Keratinocyte (primary cell): ENCODE measurements at regions not wholly inside any gene's neighbourhood (a gene's known extent, or its start where the extent isn't known, plus 50 kb on each side); places are given as distances from the start of the nearest gene placed in this dataset.
"Not testable (repeated sequence)": the region's sequence is repeated elsewhere in the genome, so short reads cannot be mapped to it uniquely, and the experiment has no call there.

Experiments used
- DNase-seq: peaks from one replicate; pipeline ENCODE4 v3.0.0-alpha.2; 2011; ENCODE audit warnings: low read depth, missing footprints, low spot score
- FAIRE-seq: peaks from 2 replicates; lab custom pipeline; 2011; peaks lifted over from hg19 to GRCh38; lab: Jason Lieb, UNC
- H2AFZ ChIP-seq: 2 replicates; pipeline ENCODE4 v1.6.0; 2012; ENCODE audit warnings: low read length, control low read depth, inconsistent platforms; ENCODE audit not compliant: control insufficient read depth
- H3K27ac ChIP-seq: 2 replicates; pipeline ENCODE4 v1.5.1; 2011; ENCODE audit warnings: low read length; ENCODE audit not compliant: control insufficient read depth, insufficient read depth
- H3K27me3 ChIP-seq: 3 replicates; pipeline ENCODE4 v1.6.0; 2011; ENCODE audit warnings: low read length; ENCODE audit not compliant: control insufficient read depth, insufficient read depth; ENCODE audit errors: extremely low read depth
- H3K36me3 ChIP-seq, 2 experiments: 2 replicates in 1 of 2; 3 replicates in 1 of 2; pipeline ENCODE4 v1.5.1; 2011; ENCODE audit warnings: low read length in 2 of 2, mild to moderate bottlenecking in 1 of 2; ENCODE audit not compliant: control insufficient read depth in 2 of 2, insufficient read depth in 2 of 2; ENCODE audit errors: extremely low read depth in 1 of 2
- H3K4me1 ChIP-seq: 3 replicates; pipeline ENCODE4 v1.5.1; 2011; ENCODE audit warnings: low read length; ENCODE audit not compliant: control insufficient read depth, insufficient read depth; ENCODE audit errors: extremely low read depth
- H3K4me2 ChIP-seq: 3 replicates; pipeline ENCODE4 v1.6.0; 2011; ENCODE audit warnings: low read depth, low read length; ENCODE audit not compliant: control insufficient read depth, insufficient read depth; ENCODE audit errors: extremely low read depth
- H3K4me3 ChIP-seq, 3 experiments: fragments of 200-600 bp in 1 of 3; sonication (generic) in 1 of 3; 2 replicates in 2 of 3; 3 replicates in 1 of 3; pipeline ENCODE4 v1.5.1; 2011 to 2016; ENCODE audit warnings: low read length in 3 of 3, mild to moderate bottlenecking in 3 of 3, control low read depth in 2 of 3, inconsistent platforms in 1 of 3, low read depth in 1 of 3, mixed read lengths in 1 of 3, mixed run types in 1 of 3, moderate library complexity in 1 of 3; ENCODE audit not compliant: control insufficient read depth in 2 of 3, insufficient read depth in 2 of 3; ENCODE audit errors: extremely low read depth in 1 of 3
- H3K79me2 ChIP-seq: 2 replicates; pipeline ENCODE4 v1.6.0; 2012; ENCODE audit warnings: low read length; ENCODE audit not compliant: control insufficient read depth, insufficient read depth
- H3K9ac ChIP-seq: 3 replicates; pipeline ENCODE4 v1.6.0; 2011; ENCODE audit warnings: low read length; ENCODE audit not compliant: control insufficient read depth, insufficient read depth; ENCODE audit errors: extremely low read depth
- H3K9me1 ChIP-seq: 3 replicates; pipeline ENCODE4 v1.6.0; 2011; ENCODE audit warnings: low read length; ENCODE audit not compliant: control insufficient read depth, insufficient read depth; ENCODE audit errors: extremely low read depth
- H3K9me3 ChIP-seq: 2 replicates; pipeline ENCODE4 v1.5.1; 2012; ENCODE audit warnings: low read depth, low read length; ENCODE audit not compliant: control insufficient read depth
- H4K20me1 ChIP-seq: 3 replicates; pipeline ENCODE4 v1.6.0; 2011; ENCODE audit warnings: low read length; ENCODE audit not compliant: control insufficient read depth, insufficient read depth; ENCODE audit errors: extremely low read depth
- CTCF ChIP-seq, 3 experiments: IDR thresholded peaks in 1 of 3; conservative IDR thresholded peaks in 1 of 3; optimal IDR thresholded peaks in 1 of 3; 2 replicates in 2 of 3; 3 replicates in 1 of 3; pipeline versions ENCODE3 to v1.5.1; 2011; ENCODE audit warnings: low read length in 3 of 3, mild to moderate bottlenecking in 3 of 3, moderate library complexity in 2 of 3, control low read depth in 1 of 3, inconsistent platforms in 1 of 3; ENCODE audit not compliant: insufficient read depth in 2 of 3; ENCODE audit errors: extremely low read depth in 1 of 3
- EZH2 ChIP-seq: IDR thresholded peaks from one replicate; pipeline ENCODE4 v1.6.1; 2012; ENCODE audit warnings: inconsistent platforms, mild to moderate bottlenecking, low read length, moderate library complexity
- dilution Hi-C: fragments of 300-500 bp; cut with MboI; formaldehyde crosslinking; loops from one replicate; pipeline ENCODE4 v1.7.0; 2020; ENCODE audit warnings: low sequenced_read_pairs; ENCODE audit not compliant: extremely low pct_ligation_motif_present

- Histone ChIP-seq H3K9ac (no peak overlapping the region), H2AFZ (no peak overlapping the region), H3K27me3 (no peaks in the 10 kb centered on the region), H3K4me3 (no peak overlapping the region), H3K79me2 (no peaks in the 10 kb centered on the region), H3K27ac (no peak overlapping the region), H3K36me3 (no peaks in the 10 kb centered on the region), H3K9me1 (no peaks in the 10 kb centered on the region), H3K4me2 (no peak overlapping the region), H3K4me1 (no peaks in the 10 kb centered on the region), H4K20me1 (no peaks in the 10 kb centered on the region), H3K9me3 (no peaks in the 10 kb centered on the region)
- no peak for TF ChIP-seq CTCF (optimal IDR thresholded peaks at IDR 0.05 in 1 of 3, IDR thresholded peaks at IDR 0.05 in 1 of 3, conservative IDR thresholded peaks at IDR 0.05 in 1 of 3; ENCODE audit: extremely low read depth in 1 of 3, insufficient read depth in 2 of 3, low read length in 3 of 3)
- no peak for TF ChIP-seq EZH2
- DNase-seq (no peak), FAIRE-seq (no peak)
- dilution Hi-C loops, result no loop called here
These were observed 130.6 kb downstream of the RFX6 start for GRCh38 chr6:117007659-117008058.

GRCh38 chr6:117008618-117009017 is 131.6 kb downstream of the RFX6 start:
- Histone ChIP-seq H2AFZ (no peak overlapping the region), H3K79me2 (no peaks in the 10 kb centered on the region), H3K9me3 (no peaks in the 10 kb centered on the region), H3K27ac (no peak overlapping the region), H3K4me3 (no peak overlapping the region), H3K9ac (no peak overlapping the region), H3K4me1 (no peaks in the 10 kb centered on the region), H3K36me3 (no peaks in the 10 kb centered on the region), H3K27me3 (no peaks in the 10 kb centered on the region), H3K4me2 (no peak overlapping the region), H4K20me1 (no peaks in the 10 kb centered on the region), H3K9me1 (no peaks in the 10 kb centered on the region)
- TF ChIP-seq CTCF (optimal IDR thresholded peaks at IDR 0.05 in 1 of 3, IDR thresholded peaks at IDR 0.05 in 1 of 3, conservative IDR thresholded peaks at IDR 0.05 in 1 of 3; ENCODE audit: extremely low read depth in 1 of 3, insufficient read depth in 2 of 3, low read length in 3 of 3) (no peak), EZH2 (no peak)
- FAIRE-seq, result no peak
- DNase-seq, result no peak
- dilution Hi-C loops, result no loop called here

GRCh38 chr6:117014641-117015473 is 137.8 kb downstream of the RFX6 start:
- H2AFZ ChIP-seq, H3K9me3 ChIP-seq, FAIRE-seq, H3K9ac ChIP-seq, H3K79me2 ChIP-seq, H3K4me2 ChIP-seq, H3K4me1 ChIP-seq, H3K4me3 ChIP-seq, dilution Hi-C loops, H3K36me3 ChIP-seq, H3K9me1 ChIP-seq, H4K20me1 ChIP-seq, H3K27me3 ChIP-seq, DNase-seq, H3K27ac ChIP-seq: not testable (repeated sequence)

GRCh38 chr6:117015474-117015804 is 138.4 kb downstream of the RFX6 start:
- H3K9me1 ChIP-seq, result not testable (repeated sequence)

More at GRCh38 chr6:117015474-117015804, 138.4 kb downstream of the RFX6 start:
- H3K4me2 ChIP-seq, H3K36me3 ChIP-seq, H2AFZ ChIP-seq, H3K4me1 ChIP-seq, H3K4me3 ChIP-seq, H3K9me3 ChIP-seq, H3K79me2 ChIP-seq, DNase-seq, H3K27me3 ChIP-seq, dilution Hi-C loops, H3K27ac ChIP-seq, H3K9ac ChIP-seq, FAIRE-seq, H4K20me1 ChIP-seq: not testable (repeated sequence)
